PC-9 (cell line): ENCODE measurements at regions not wholly inside any gene's neighbourhood (a gene's known extent, or its start where the extent isn't known, plus 50 kb on each side); places are given as distances from the start of the nearest gene placed in this dataset.

Source experiments
- BruUV-seq: library from RNA; stranded (reverse); fragments of 400-500 nt; replicated peaks from 2 replicates; lab custom pipeline; 2021; lab: Mats Ljungman, UMichigan
- CTCF ChIA-PET: fragments of 300-600 bp; sonication (Branson Sonifier 250); formaldehyde crosslinking; loops from one replicate; lab custom pipeline; 2022; ENCODE audit warnings: antibody characterized with exemption; lab: Charles Lee
- POLR2A ChIA-PET: fragments of 300-600 bp; sonication (Branson Sonifier 250); formaldehyde crosslinking; loops from one replicate; lab custom pipeline; 2022; ENCODE audit warnings: antibody characterized with exemption; ENCODE audit not compliant: unreplicated experiment; lab: Charles Lee
- DNase-seq, 2 experiments: peaks; one replicate each; pipeline versions ENCODE4 v3.0.0 to v3.0.0-alpha.2; 2015 to 2022; ENCODE audit warnings: mixed read lengths in 1 of 2
- H2AFZ ChIP-seq: fragments of 200-600 bp; sonication (generic); 2 replicates; pipeline ENCODE4 v1.8.1; 2017; ENCODE audit warnings: antibody characterized with exemption
- H3F3A ChIP-seq: fragments of 200-600 bp; sonication (generic); 2 replicates; pipeline ENCODE4 v1.8.1; 2017; ENCODE audit warnings: antibody characterized with exemption, mild to moderate bottlenecking, low read depth; ENCODE audit not compliant: insufficient read depth
- H3K27ac ChIP-seq: fragments of 200-600 bp; sonication (generic); 2 replicates; pipeline ENCODE4 v1.6.1; 2016; ENCODE audit warnings: mixed run types
- H3K27me3 ChIP-seq: fragments of 200-600 bp; sonication (generic); 2 replicates; pipeline ENCODE4 v1.6.1; 2016; ENCODE audit warnings: low read depth, mixed run types; ENCODE audit not compliant: insufficient read depth
- H3K36me3 ChIP-seq: fragments of 200-600 bp; sonication (generic); 2 replicates; pipeline ENCODE4 v1.6.1; 2016; ENCODE audit warnings: low read depth, mixed run types
- H3K4me1 ChIP-seq: fragments of 200-600 bp; sonication (generic); replicated peaks from 2 replicates; pipeline ENCODE4 v1.6.1; 2016; ENCODE audit warnings: mixed run types; ENCODE audit not compliant: insufficient read depth
- H3K4me2 ChIP-seq: fragments of 200-600 bp; sonication (generic); 2 replicates; pipeline ENCODE4 v1.6.1; 2017; ENCODE audit warnings: mixed run types
- H3K4me3 ChIP-seq: fragments of 200-600 bp; sonication (generic); 2 replicates; pipeline ENCODE4 v1.6.1; 2016; ENCODE audit warnings: mixed run types
- H3K79me2 ChIP-seq: fragments of 200-600 bp; sonication (generic); 2 replicates; pipeline ENCODE4 v1.6.1; 2017; ENCODE audit warnings: low read depth, mixed run types
- H3K9me2 ChIP-seq: fragments of 200-600 bp; sonication (generic); 2 replicates; pipeline ENCODE4 v1.8.1; 2017; ENCODE audit warnings: mild to moderate bottlenecking; ENCODE audit not compliant: insufficient read depth
- H3K9me3 ChIP-seq: fragments of 200-600 bp; sonication (generic); 2 replicates; pipeline ENCODE4 v1.8.1; 2016; ENCODE audit warnings: low read depth; ENCODE audit not compliant: insufficient read depth
- H4K20me1 ChIP-seq: fragments of 200-600 bp; sonication (generic); 2 replicates; pipeline ENCODE4 v1.8.1; 2017; ENCODE audit not compliant: insufficient read depth
- EZH2 ChIP-seq: fragments of 200-600 bp; sonication (generic); IDR thresholded peaks from 2 replicates; pipeline ENCODE4 v1.8.0; 2017; ENCODE audit warnings: antibody characterized with exemption, low read depth
- intact Hi-C: fragments of 100-400 bp; cut with micrococcal nuclease; formaldehyde crosslinking; loops from one replicate; pipeline ENCODE4 v1.10.0; 2022; ENCODE audit not compliant: unreplicated experiment
- TF ChIP-seq, protein P1 (sequence below): fragments of 200-600 bp; sonication (generic); conservative IDR thresholded peaks from 2 replicates; pipeline ENCODE4 v1.6.1; 2017; ENCODE audit warnings: mixed run types, antibody characterized with exemption, mild to moderate bottlenecking, moderate library complexity

- no peaks in the 10 kb centered on the region for H4K20me1 ChIP-seq
- no peak overlapping the region for H3K4me3 ChIP-seq
- CTCF ChIA-PET: no interaction called here
- H3K4me1 ChIP-seq: no peaks in the 10 kb centered on the region
- H2AFZ ChIP-seq: no peak overlapping the region
- no peak for DNase-seq
- peaks cover 4% of the 10 kb centered on the region; the same call in 1 of the 2 replicates for H3K9me3 ChIP-seq
- no peaks in the 10 kb centered on the region for H3K36me3 ChIP-seq
- no peak overlapping the region for H3K4me2 ChIP-seq
- H3K27ac ChIP-seq: no peak overlapping the region
- BruUV-seq: no TSS peak
- no peaks in the 10 kb centered on the region for H3K27me3 ChIP-seq
- POLR2A ChIA-PET: interaction anchor here (0.6 kb wide), 1 partner anchor 282 kb away, joined by 3 read pairs; no protein-coding TSS in a partner anchor
- TF ChIP-seq, protein P1, sequence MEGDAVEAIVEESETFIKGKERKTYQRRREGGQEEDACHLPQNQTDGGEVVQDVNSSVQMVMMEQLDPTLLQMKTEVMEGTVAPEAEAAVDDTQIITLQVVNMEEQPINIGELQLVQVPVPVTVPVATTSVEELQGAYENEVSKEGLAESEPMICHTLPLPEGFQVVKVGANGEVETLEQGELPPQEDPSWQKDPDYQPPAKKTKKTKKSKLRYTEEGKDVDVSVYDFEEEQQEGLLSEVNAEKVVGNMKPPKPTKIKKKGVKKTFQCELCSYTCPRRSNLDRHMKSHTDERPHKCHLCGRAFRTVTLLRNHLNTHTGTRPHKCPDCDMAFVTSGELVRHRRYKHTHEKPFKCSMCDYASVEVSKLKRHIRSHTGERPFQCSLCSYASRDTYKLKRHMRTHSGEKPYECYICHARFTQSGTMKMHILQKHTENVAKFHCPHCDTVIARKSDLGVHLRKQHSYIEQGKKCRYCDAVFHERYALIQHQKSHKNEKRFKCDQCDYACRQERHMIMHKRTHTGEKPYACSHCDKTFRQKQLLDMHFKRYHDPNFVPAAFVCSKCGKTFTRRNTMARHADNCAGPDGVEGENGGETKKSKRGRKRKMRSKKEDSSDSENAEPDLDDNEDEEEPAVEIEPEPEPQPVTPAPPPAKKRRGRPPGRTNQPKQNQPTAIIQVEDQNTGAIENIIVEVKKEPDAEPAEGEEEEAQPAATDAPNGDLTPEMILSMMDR: peak; percentile 37; the same call in 1 of the 2 replicates
- TF ChIP-seq EZH2: no peak
- H3K79me2 ChIP-seq: no peaks in the 10 kb centered on the region
- H3F3A ChIP-seq: no peaks in the 10 kb centered on the region
- H3K9me2 ChIP-seq: no peaks in the 10 kb centered on the region
- intact Hi-C loops: loop anchor here (10.0 kb wide), 1 partner anchor 57 kb away; no protein-coding TSS in a partner anchor
Measured at GRCh38 chr9:82101475-82101874, 112.9 kb downstream of the SPATA31D1 start.

GRCh38 chr9:82104252-82104651 lies 115.7 kb downstream of the SPATA31D1 start:
- intact Hi-C loops: loop anchor here (10.0 kb wide), 1 partner anchor 59 kb away; no protein-coding TSS in a partner anchor
- Histone ChIP-seq H3K4me1 (no peaks in the 10 kb centered on the region), H4K20me1 (no peaks in the 10 kb centered on the region), H3K4me2 (no peak overlapping the region), H3F3A (no peaks in the 10 kb centered on the region), H3K9me3 (peaks cover 4% of the 10 kb centered on the region; the same call in 1 of the 2 replicates), H3K27ac (no peak overlapping the region), H3K36me3 (no peaks in the 10 kb centered on the region), H3K4me3 (no peak overlapping the region), H2AFZ (no peak overlapping the region), H3K9me2 (no peaks in the 10 kb centered on the region), H3K27me3 (no peaks in the 10 kb centered on the region), H3K79me2 (no peaks in the 10 kb centered on the region)
- TF ChIP-seq, protein P1: no peak
- no peak for TF ChIP-seq EZH2
- BruUV-seq: no TSS peak
- POLR2A ChIA-PET: interaction anchor here (0.5 kb wide), 1 partner anchor 94 kb away, joined by 4 read pairs; no protein-coding TSS in a partner anchor
- CTCF ChIA-PET: no interaction called here
- no peak for DNase-seq

- Histone ChIP-seq H3K4me3 (no peak overlapping the region), H2AFZ (no peak overlapping the region), H3K27me3 (no peaks in the 10 kb centered on the region), H3K79me2 (no peaks in the 10 kb centered on the region), H4K20me1 (no peaks in the 10 kb centered on the region), H3K4me1 (no peaks in the 10 kb centered on the region), H3F3A (no peaks in the 10 kb centered on the region), H3K9me2 (no peaks in the 10 kb centered on the region), H3K9me3 (peaks cover 4% of the 10 kb centered on the region; the same call in 1 of the 2 replicates), H3K4me2 (no peak overlapping the region), H3K36me3 (no peaks in the 10 kb centered on the region), H3K27ac (no peak overlapping the region)
- TF ChIP-seq, protein P1: no peak
- no peak for TF ChIP-seq EZH2
- intact Hi-C loops: loop anchor here (10.0 kb wide), 1 partner anchor 61 kb away; no protein-coding TSS in a partner anchor
- BruUV-seq: no TSS peak
- POLR2A ChIA-PET: no interaction called here
- CTCF ChIA-PET: no interaction called here
- DNase-seq: no peak
Measured at GRCh38 chr9:82105729-82106128, 117.2 kb downstream of the SPATA31D1 start.
